ENCODE measurements at regions not wholly inside any gene's neighbourhood (a gene's known extent, or its start where the extent isn't known, plus 50 kb on each side); places are given as distances from the start of the nearest gene placed in this dataset.

DNA sequence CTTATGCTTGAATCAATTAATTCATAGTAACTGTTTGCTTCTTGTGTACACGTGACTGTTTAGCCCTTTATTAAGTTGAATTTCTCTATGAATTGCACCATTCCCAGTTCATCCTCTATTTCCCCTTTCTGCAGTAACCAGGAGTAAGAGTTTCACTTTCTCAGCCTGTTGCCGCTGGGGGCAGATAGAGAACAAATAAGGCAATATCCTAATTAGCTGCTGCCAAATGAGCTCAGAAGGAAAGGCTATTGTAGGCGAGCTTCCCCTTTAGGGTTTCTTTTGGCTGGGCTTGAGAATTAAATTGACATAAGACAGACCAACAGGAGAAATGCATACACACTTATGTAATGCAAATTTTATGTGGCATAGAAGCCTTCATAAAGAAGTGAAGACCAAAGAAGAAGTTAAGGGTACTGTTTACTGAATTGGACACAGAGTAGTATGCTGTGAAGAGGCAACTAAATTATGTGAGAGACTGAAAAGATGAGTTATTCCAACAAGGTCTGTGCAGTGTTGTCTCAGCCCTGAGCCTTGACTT lies 1594.7 kb downstream of the TECRL start:
- Histone ChIP-seq H2BK15ac (ENCODE audit: low read depth, low read length) (no peak overlapping the region), H3K56ac (ENCODE audit: extremely low read depth, insufficient read depth, low read length) (no peak overlapping the region), H3K9me1 (ENCODE audit: insufficient read depth, low read length) (no peaks in the 10 kb centered on the region), H3K18ac (ENCODE audit: low read depth, low read length) (no peak overlapping the region), H2BK120ac (ENCODE audit: low read depth, low read length) (no peak overlapping the region), H2AK9ac (replicated peaks; ENCODE audit: low read depth, low read length, poor library complexity) (no peak overlapping the region), H3K27me3 (ENCODE audit: control insufficient read depth, insufficient read depth, low read length) (no peaks in the 10 kb centered on the region), H3K14ac (replicated peaks; ENCODE audit: low read depth, low read length) (no peak overlapping the region), H3K9ac (ENCODE audit: low read depth, low read length) (no peak overlapping the region), H4K91ac (ENCODE audit: insufficient read depth, low read depth, low read length) (no peak overlapping the region), H2AK5ac (ENCODE audit: low read depth, low read length) (no peak overlapping the region), H3K4me3 (ENCODE audit: insufficient read depth, low read depth, low read length) (no peak overlapping the region), H3K4ac (ENCODE audit: low read depth, low read length) (no peak overlapping the region), H3K23ac (ENCODE audit: low read depth, low read length) (no peak overlapping the region), H4K20me1 (ENCODE audit: insufficient read depth, low read length) (no peaks in the 10 kb centered on the region), H4K8ac (ENCODE audit: low read depth in 2 of 2, low read length in 2 of 2) (no peak overlapping the region), H3K27ac (ENCODE audit: insufficient read depth, low read length) (no peak overlapping the region), H3K36me3 (ENCODE audit: control insufficient read depth, insufficient read depth, low read length) (no peaks in the 10 kb centered on the region), H3K9me3 (ENCODE audit: control insufficient read depth, insufficient read depth, low read length) (no peaks in the 10 kb centered on the region), H3K4me1 (ENCODE audit: control insufficient read depth, insufficient read depth, low read length) (no peaks in the 10 kb centered on the region), H3K79me1 (ENCODE audit: low read depth in 1 of 2, low read length in 2 of 2) (no peaks in the 10 kb centered on the region), H2BK5ac (ENCODE audit: low read depth, low read length, poor library complexity, severe bottlenecking) (no peak overlapping the region), H4K5ac (ENCODE audit: low read depth, low read length) (no peak overlapping the region), H2AFZ (replicated peaks; ENCODE audit: low read length, poor library complexity) (no peak overlapping the region), H2BK20ac (ENCODE audit: low read depth, low read length) (no peak overlapping the region), H3K4me2 (ENCODE audit: low read depth, low read length) (no peak overlapping the region)
- no peak for DNase-seq
- dilution Hi-C loops (cut with HindIII; ENCODE audit: low sequenced_read_pairs, unreplicated experiment) (no loop called here), intact Hi-C loops (cut with micrococcal nuclease) (no loop called here), in situ Hi-C loops (cut with MboI; ENCODE audit: low sequenced_read_pairs) (no loop called here)
- TF ChIP-seq RFX5 (IDR thresholded peaks at IDR 0.05; ENCODE audit: low read depth, low read length) (no peak), MAZ (IDR thresholded peaks at IDR 0.05; ENCODE audit: borderline replicate concordance, low read depth, low read length) (no peak), SMC3 (IDR thresholded peaks at IDR 0.05; ENCODE audit: low read depth, low read length) (no peak), RCOR1 (IDR thresholded peaks at IDR 0.05; ENCODE audit: insufficient replicate concordance, low read length) (no peak), POLR2A (IDR thresholded peaks at IDR 0.05; ENCODE audit: low read depth, low read length) (no peak), BHLHE40 (IDR thresholded peaks at IDR 0.05; ENCODE audit: low read depth, low read length) (no peak), MAFK (IDR thresholded peaks at IDR 0.05; ENCODE audit: low read depth, low read length) (no peak), CEBPB (IDR thresholded peaks at IDR 0.05; ENCODE audit: low read depth, low read length) (no peak), NFE2L2 (IDR thresholded peaks at IDR 0.05; ENCODE audit: low read depth, low read length) (no peak), ELK1 (IDR thresholded peaks at IDR 0.05; ENCODE audit: borderline replicate concordance, low read depth, low read length) (no peak), MXI1 (IDR thresholded peaks at IDR 0.05; ENCODE audit: borderline replicate concordance, low read depth, low read length) (no peak), CHD1 (IDR thresholded peaks at IDR 0.05; ENCODE audit: low read depth, low read length) (no peak)
- TF ChIP-seq, protein P1, sequence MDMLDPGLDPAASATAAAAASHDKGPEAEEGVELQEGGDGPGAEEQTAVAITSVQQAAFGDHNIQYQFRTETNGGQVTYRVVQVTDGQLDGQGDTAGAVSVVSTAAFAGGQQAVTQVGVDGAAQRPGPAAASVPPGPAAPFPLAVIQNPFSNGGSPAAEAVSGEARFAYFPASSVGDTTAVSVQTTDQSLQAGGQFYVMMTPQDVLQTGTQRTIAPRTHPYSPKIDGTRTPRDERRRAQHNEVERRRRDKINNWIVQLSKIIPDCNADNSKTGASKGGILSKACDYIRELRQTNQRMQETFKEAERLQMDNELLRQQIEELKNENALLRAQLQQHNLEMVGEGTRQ (IDR thresholded peaks at IDR 0.05; ENCODE audit: low read depth, low read length), result no peak
- ChIA-PET POLR2A (ENCODE audit: unreplicated experiment) (no interaction called here), CTCF (no interaction called here)
- BruUV-seq (replicated peaks), result no TSS peak
- WGBS, 2 experiments (ENCODE audit: extremely low coverage in 2 of 2, insufficient read length in 1 of 2), result no CpG with 5 or more reads among the region's 3 CpGs
- no peak for ATAC-seq (ENCODE audit: low read depth)

Data from IMR-90 (cell line).